Stimulated activated naive B cell treated with anti-CD40 and anti-IgM and Interleukin-4, amounts not matched to agents 10 μg/mL and 1 μg/mL and 100 μg/mL, for 72 hours (primary cell): ENCODE measurements at regions not wholly inside any gene's neighbourhood (a gene's known extent, or its start where the extent isn't known, plus 50 kb on each side); places are given as distances from the start of the nearest gene placed in this dataset.

ENCODE experiments used
- ATAC-seq, 2 donors: fragments of 150-1000 bp; cut with Tn5 transposase; replicated peaks; 2 replicates each; pipeline ENCODE4 v1.10.0; 2021; ENCODE audit warnings: moderate library complexity in 1 of 2
- DNase-seq: peaks from one replicate; pipeline ENCODE4 v3.0.0; 2021
- H3K27ac Mint-ChIP-seq: one replicate; pipeline ENCODE4 v1.8.0; 2022; ENCODE audit warnings: mild to moderate bottlenecking, mixed read lengths
- H3K27me3 Mint-ChIP-seq, 2 donors: one replicate each; pipeline ENCODE4 v1.8.0; 2022; ENCODE audit warnings: mixed read lengths in 2 of 2
- H3K36me3 Mint-ChIP-seq, 2 donors: one replicate each; pipeline ENCODE4 v1.8.0; 2022; ENCODE audit warnings: mixed read lengths in 2 of 2, mild to moderate bottlenecking in 1 of 2
- H3K4me1 Mint-ChIP-seq, 2 donors: one replicate each; pipeline ENCODE4 v1.8.0; 2022; ENCODE audit warnings: mixed read lengths in 2 of 2, mild to moderate bottlenecking in 1 of 2
- H3K4me3 Mint-ChIP-seq, 2 donors: one replicate each; pipeline ENCODE4 v1.8.0; 2022; ENCODE audit warnings: mild to moderate bottlenecking in 2 of 2, mixed read lengths in 2 of 2, moderate library complexity in 1 of 2
- H3K9me3 Mint-ChIP-seq, 2 donors: one replicate each; pipeline ENCODE4 v1.8.0; 2022; ENCODE audit warnings: mixed read lengths in 2 of 2, mild to moderate bottlenecking in 1 of 2

GRCh38 chr3:109618766-109619378, 281.5 kb upstream of the DPPA4 start:
- ATAC-seq, result no peak
- no peak overlapping the region for H3K27ac Mint-ChIP-seq
- peaks cover 0 to 1% of the 10 kb centered on the region in 2 donors for H3K9me3 Mint-ChIP-seq
- DNase-seq, result no peak
- H3K36me3 Mint-ChIP-seq, result no peaks in the 10 kb centered on the region
- H3K27me3 Mint-ChIP-seq, result no peaks in the 10 kb centered on the region
- H3K4me1 Mint-ChIP-seq, result no peaks in the 10 kb centered on the region
- H3K4me3 Mint-ChIP-seq, result no peak overlapping the region

DNA sequence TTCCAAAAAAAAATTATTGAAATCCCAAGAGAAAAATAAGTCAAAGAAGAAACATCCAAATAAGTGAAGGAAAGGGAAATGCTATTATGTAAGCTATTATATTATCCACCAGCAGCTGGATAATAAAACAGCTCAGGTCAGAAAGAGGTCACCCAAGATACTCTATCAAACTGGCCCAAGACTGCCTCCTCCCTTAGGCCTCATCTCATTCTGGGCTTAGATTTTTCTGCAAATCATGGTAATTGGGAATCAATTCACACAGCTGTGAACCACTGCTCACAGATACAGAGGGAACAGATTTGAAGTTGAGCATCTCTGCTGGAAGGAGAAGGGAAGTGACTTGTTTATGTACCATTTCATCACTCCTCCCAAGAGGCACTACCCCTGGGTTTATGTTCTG, 294.6 kb upstream of the DPPA4 start:
- Mint-ChIP-seq H3K27me3 (no peaks in the 10 kb centered on the region), H3K27ac (no peak overlapping the region), H3K4me1 (no peaks in the 10 kb centered on the region), H3K36me3 (no peaks in the 10 kb centered on the region), H3K9me3 (no peaks in the 10 kb centered on the region), H3K4me3 (no peak overlapping the region)
- DNase-seq (no peak), ATAC-seq (no peak)

- Mint-ChIP-seq H3K4me3 (no peak overlapping the region), H3K9me3 (peaks cover 0 to 2% of the 10 kb centered on the region in 2 donors), H3K27ac (no peak overlapping the region), H3K36me3 (no peaks in the 10 kb centered on the region), H3K27me3 (no peaks in the 10 kb centered on the region), H3K4me1 (no peaks in the 10 kb centered on the region)
- no peak for ATAC-seq
- no peak for DNase-seq
Observed at GRCh38 chr3:109640146-109640652, 302.9 kb upstream of the DPPA4 start.

- H3K27me3 Mint-ChIP-seq, result no peaks in the 10 kb centered on the region
- H3K4me1 Mint-ChIP-seq, result no peaks in the 10 kb centered on the region
- no peaks in the 10 kb centered on the region for H3K36me3 Mint-ChIP-seq
- H3K27ac Mint-ChIP-seq, result no peak overlapping the region
- DNase-seq (no peak), ATAC-seq (no peak)
- H3K4me3 Mint-ChIP-seq, result no peak overlapping the region
- H3K9me3 Mint-ChIP-seq, result peaks cover 0 to 2% of the 10 kb centered on the region in 2 donors
Observed at GRCh38 chr3:109642025-109642424, 304.7 kb upstream of the DPPA4 start.

GRCh38 chr3:109643590-109643989, 306.2 kb upstream of the DPPA4 start:
- H3K27me3 Mint-ChIP-seq, result no peaks in the 10 kb centered on the region
- DNase-seq (no peak), ATAC-seq (no peak)
- no peak overlapping the region for H3K27ac Mint-ChIP-seq
- no peaks in the 10 kb centered on the region for H3K36me3 Mint-ChIP-seq
- no peaks in the 10 kb centered on the region for H3K4me1 Mint-ChIP-seq
- H3K4me3 Mint-ChIP-seq, result no peak overlapping the region
- no peaks in the 10 kb centered on the region for H3K9me3 Mint-ChIP-seq

DNA sequence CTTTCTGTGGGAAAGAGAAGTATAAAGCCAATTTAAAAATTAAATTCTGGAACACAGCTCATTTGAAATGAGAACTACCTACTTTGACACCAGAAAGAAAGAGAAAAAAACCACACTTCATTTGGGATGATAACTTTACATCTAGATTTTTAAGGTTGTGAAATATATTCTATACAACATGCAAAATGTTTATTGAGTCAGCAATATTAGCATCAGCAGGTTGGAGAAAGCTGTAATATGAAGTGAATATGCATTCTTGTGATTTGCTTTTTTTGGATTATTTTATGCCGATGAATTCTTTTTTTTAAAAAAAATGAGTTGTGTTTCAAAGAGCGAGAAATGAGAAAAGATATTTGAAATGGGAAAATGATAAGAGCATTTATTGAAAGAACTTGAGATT, 307.0 kb upstream of the DPPA4 start:
- Mint-ChIP-seq H3K4me1 (no peaks in the 10 kb centered on the region), H3K27ac (no peak overlapping the region), H3K4me3 (no peak overlapping the region), H3K27me3 (no peaks in the 10 kb centered on the region), H3K9me3 (peaks cover 0 to 4% of the 10 kb centered on the region in 2 donors), H3K36me3 (no peaks in the 10 kb centered on the region)
- no peak for ATAC-seq
- no peak for DNase-seq

- DNase-seq, result no peak
- ATAC-seq, result no peak
- Mint-ChIP-seq H3K4me1 (no peaks in the 10 kb centered on the region), H3K4me3 (no peak overlapping the region), H3K27ac (no peak overlapping the region), H3K9me3 (peaks cover under 1 to 4% of the 10 kb centered on the region in 2 donors), H3K36me3 (no peaks in the 10 kb centered on the region), H3K27me3 (no peaks in the 10 kb centered on the region)
Observed at GRCh38 chr3:109644746-109645145, 307.4 kb upstream of the DPPA4 start.

DNA sequence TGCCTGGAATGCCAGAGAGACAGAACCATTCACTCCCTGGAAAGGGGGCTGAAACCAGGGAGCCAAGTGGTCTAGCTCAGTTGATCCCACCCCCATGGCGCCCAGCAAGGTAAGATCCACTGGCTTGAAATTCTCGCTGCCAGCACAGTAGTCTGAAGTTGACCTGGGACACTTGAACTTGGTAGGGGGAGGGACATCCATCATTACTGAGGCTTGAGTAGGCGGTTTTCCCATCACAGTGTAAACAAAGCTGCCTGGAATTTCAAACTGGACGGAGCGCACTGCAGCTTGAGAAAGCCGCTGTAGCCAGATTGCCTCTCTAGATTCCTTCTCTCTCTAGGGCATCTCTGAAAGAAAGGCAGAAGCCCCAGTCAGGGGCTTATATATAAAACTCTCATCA, 310.7 kb upstream of the DPPA4 start:
- no peaks in the 10 kb centered on the region for H3K27me3 Mint-ChIP-seq
- ATAC-seq, result no peak

DNA sequence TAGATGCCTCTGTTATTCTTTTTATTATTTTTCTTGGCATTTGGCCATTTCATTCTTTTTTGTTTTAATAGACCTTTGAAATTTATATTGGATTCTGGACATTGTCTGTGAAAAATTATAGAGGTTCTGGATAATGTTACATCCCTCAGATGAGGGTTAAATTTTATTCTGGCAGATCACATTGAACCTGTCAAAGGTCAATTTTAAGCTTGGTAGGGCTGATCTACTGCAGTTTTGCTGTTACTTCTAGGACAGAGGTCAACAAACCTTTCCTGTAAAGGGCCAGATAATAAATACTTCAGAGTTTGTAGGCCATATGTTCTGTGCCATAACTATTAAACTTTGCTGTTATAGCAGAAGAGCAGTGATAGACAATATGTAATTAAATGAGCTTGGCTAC, 318.9 kb upstream of the DPPA4 start:
- Mint-ChIP-seq H3K4me1 (no peaks in the 10 kb centered on the region), H3K36me3 (no peaks in the 10 kb centered on the region), H3K4me3 (no peak overlapping the region), H3K27ac (no peak overlapping the region), H3K9me3 (peaks cover 12 to 18% of the 10 kb centered on the region in 2 donors), H3K27me3 (no peaks in the 10 kb centered on the region)
- DNase-seq (no peak), ATAC-seq (no peak)

More for the DNA sequence above, 310.7 kb upstream of the DPPA4 start:
- Mint-ChIP-seq H3K4me3 (no peak overlapping the region), H3K9me3 (peaks cover 13 to 23% of the 10 kb centered on the region in 2 donors), H3K27ac (no peak overlapping the region), H3K36me3 (no peaks in the 10 kb centered on the region), H3K4me1 (no peaks in the 10 kb centered on the region)
- DNase-seq, result no peak

- H3K36me3 Mint-ChIP-seq, result no peaks in the 10 kb centered on the region
- no peaks in the 10 kb centered on the region for H3K27me3 Mint-ChIP-seq
- ATAC-seq (no peak), DNase-seq (no peak)
- H3K27ac Mint-ChIP-seq, result no peak overlapping the region
- H3K9me3 Mint-ChIP-seq, result no peaks in the 10 kb centered on the region
- H3K4me1 Mint-ChIP-seq, result no peaks in the 10 kb centered on the region
- H3K4me3 Mint-ChIP-seq, result no peak overlapping the region
Observed at GRCh38 chr3:109678600-109678999, 341.3 kb upstream of the DPPA4 start.

DNA sequence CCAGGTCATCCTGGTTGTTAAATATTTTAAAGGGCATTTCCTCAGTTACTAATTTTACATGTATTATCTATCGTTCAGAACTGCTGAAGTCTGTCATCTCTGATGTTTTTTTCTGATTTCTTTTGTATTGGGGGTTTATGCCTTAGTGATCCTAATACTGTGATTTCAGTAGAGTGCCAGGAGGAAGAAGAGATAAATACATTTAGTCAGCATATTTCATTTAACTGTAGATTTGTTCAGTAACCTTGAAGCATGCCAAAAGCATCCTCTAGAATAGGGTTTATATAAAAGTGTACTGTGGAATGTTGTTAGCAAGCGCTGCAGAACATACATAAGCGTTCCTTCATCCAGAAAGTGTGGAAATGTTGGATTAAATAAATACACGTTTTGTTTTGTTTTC, 342.3 kb upstream of the DPPA4 start:
- H3K27me3 Mint-ChIP-seq, result no peaks in the 10 kb centered on the region
- no peak overlapping the region for H3K27ac Mint-ChIP-seq
- no peak for ATAC-seq
- no peak overlapping the region for H3K4me3 Mint-ChIP-seq
- H3K4me1 Mint-ChIP-seq, result no peaks in the 10 kb centered on the region
- DNase-seq, result no peak
- no peaks in the 10 kb centered on the region for H3K36me3 Mint-ChIP-seq
- no peaks in the 10 kb centered on the region for H3K9me3 Mint-ChIP-seq

DNA sequence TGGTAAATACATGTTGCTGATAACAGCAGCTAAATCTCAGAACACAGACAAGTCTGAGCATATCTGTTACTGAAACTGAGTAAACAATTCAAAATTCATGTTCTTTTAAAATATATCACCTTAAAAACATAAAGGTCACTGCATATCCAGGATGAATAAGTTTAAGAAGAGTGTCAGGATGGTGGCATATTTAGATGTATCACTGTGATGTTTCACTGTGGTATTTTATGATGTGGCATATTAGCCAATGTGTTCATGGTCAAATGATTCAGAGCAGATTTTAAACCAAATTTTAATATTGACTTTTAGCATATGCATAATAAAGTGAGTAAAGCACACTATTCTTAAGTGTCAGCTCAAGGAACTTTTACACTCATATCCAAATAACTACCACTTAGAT, 346.4 kb upstream of the DPPA4 start:
- H3K4me1 Mint-ChIP-seq, result no peaks in the 10 kb centered on the region
- H3K27ac Mint-ChIP-seq, result no peak overlapping the region
- no peaks in the 10 kb centered on the region for H3K27me3 Mint-ChIP-seq
- no peaks in the 10 kb centered on the region for H3K36me3 Mint-ChIP-seq
- no peak overlapping the region for H3K4me3 Mint-ChIP-seq
- no peak for ATAC-seq
- H3K9me3 Mint-ChIP-seq, result peaks cover 0 to 3% of the 10 kb centered on the region in 2 donors
- no peak for DNase-seq

GRCh38 chr3:109685084-109686079, 348.0 kb upstream of the DPPA4 start:
- ATAC-seq (no peak), DNase-seq (no peak)
- Mint-ChIP-seq H3K27me3 (no peaks in the 10 kb centered on the region), H3K9me3 (peaks cover 4 to 8% of the 10 kb centered on the region in 2 donors), H3K4me3 (no peak overlapping the region), H3K27ac (no peak overlapping the region), H3K4me1 (no peaks in the 10 kb centered on the region), H3K36me3 (no peaks in the 10 kb centered on the region)

DNA sequence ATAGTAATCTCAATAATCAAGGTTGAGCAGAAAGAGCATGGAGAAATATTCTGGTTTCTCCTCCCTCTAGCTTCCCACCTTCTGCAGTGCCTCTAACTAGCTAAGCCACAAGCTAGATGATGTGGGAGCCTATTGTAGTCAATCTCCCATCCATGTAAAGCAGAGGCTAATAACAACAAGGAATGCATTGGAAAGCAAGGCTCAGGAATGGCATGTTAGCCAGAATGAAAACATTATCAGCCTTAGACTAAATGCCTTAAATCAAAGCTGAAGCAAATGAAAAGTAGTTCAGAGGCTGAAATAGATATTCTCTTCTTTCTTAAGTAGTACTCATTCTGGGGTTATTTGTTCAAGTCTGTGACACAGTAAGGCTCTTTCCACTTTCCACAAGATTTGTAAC, 350.3 kb upstream of the DPPA4 start:
- no peak for DNase-seq
- Mint-ChIP-seq H3K4me1 (no peaks in the 10 kb centered on the region), H3K9me3 (peaks cover 10 to 12% of the 10 kb centered on the region in 2 donors)

GRCh38 chr3:109696932-109697331, 359.6 kb upstream of the DPPA4 start:
- Mint-ChIP-seq H3K36me3 (no peaks in the 10 kb centered on the region), H3K9me3 (peaks cover 1 to 6% of the 10 kb centered on the region in 2 donors), H3K27ac (no peak overlapping the region), H3K27me3 (no peaks in the 10 kb centered on the region), H3K4me3 (no peak overlapping the region), H3K4me1 (no peaks in the 10 kb centered on the region)
- ATAC-seq (no peak), DNase-seq (no peak)

More for the DNA sequence above, 350.3 kb upstream of the DPPA4 start:
- H3K27me3 Mint-ChIP-seq, result no peaks in the 10 kb centered on the region
- no peaks in the 10 kb centered on the region for H3K36me3 Mint-ChIP-seq
- H3K4me3 Mint-ChIP-seq, result no peak overlapping the region
- no peak overlapping the region for H3K27ac Mint-ChIP-seq
- no peak for ATAC-seq
